Skeletal muscle tissue (tissue), 3 donors: ENCODE measurements at regions not wholly inside any gene's neighbourhood (a gene's known extent, or its start where the extent isn't known, plus 50 kb on each side); places are given as distances from the start of the nearest gene placed in this dataset.

Experiments
- H3K27ac ChIP-seq: one replicate; pipeline ENCODE4 v1.7.0; 2013; ENCODE audit warnings: mild to moderate bottlenecking, low read depth, low read length, inconsistent platforms
- H3K27me3 ChIP-seq, 3 donors: one replicate each; pipeline ENCODE4 v1.7.0; 2013; ENCODE audit warnings: low read length in 3 of 3; ENCODE audit not compliant: control insufficient read depth in 3 of 3, insufficient read depth in 3 of 3
- H3K36me3 ChIP-seq, 3 donors: one replicate each; pipeline ENCODE4 v1.7.0; 2013; ENCODE audit warnings: low read length in 3 of 3; ENCODE audit not compliant: control insufficient read depth in 3 of 3, insufficient read depth in 3 of 3
- H3K4me1 ChIP-seq, 3 donors: one replicate each; pipeline ENCODE4 v1.7.0; 2013; ENCODE audit warnings: low read length in 3 of 3, mild to moderate bottlenecking in 3 of 3; ENCODE audit not compliant: control insufficient read depth in 3 of 3, insufficient read depth in 3 of 3
- H3K4me3 ChIP-seq, 3 donors: one replicate each; pipeline ENCODE4 v1.7.0; 2013; ENCODE audit warnings: low read length in 3 of 3
- H3K9ac ChIP-seq, 3 donors: one replicate each; pipeline ENCODE4 v1.7.0; 2013; ENCODE audit warnings: low read length in 3 of 3, mild to moderate bottlenecking in 3 of 3, moderate library complexity in 2 of 3, low read depth in 1 of 3
- H3K9me3 ChIP-seq, 3 donors: one replicate each; pipeline ENCODE4 v1.7.0; 2013; ENCODE audit warnings: low read length in 3 of 3; ENCODE audit not compliant: control insufficient read depth in 3 of 3
- donor health status: Osteomylitis.

- Histone ChIP-seq H3K27ac (peak overlapping the region; percentile 60), H3K4me1 (no peaks in the 10 kb centered on the region), H3K27me3 (no peaks in the 10 kb centered on the region), H3K9me3 (no peaks in the 10 kb centered on the region), H3K4me3 (no peak overlapping the region), H3K36me3 (no peaks in the 10 kb centered on the region), H3K9ac (no peak overlapping the region)
These were observed 290.0 kb upstream of the GADL1 start for GRCh38 chr3:31184261-31185061.

GRCh38 chr3:31185062-31185357, 290.5 kb upstream of the GADL1 start:
- no peaks in the 10 kb centered on the region for H3K4me1 ChIP-seq
- no peaks in the 10 kb centered on the region for H3K9me3 ChIP-seq
- no peak overlapping the region for H3K9ac ChIP-seq
- H3K4me3 ChIP-seq = no peak overlapping the region
- H3K27me3 ChIP-seq = no peaks in the 10 kb centered on the region
- no peak overlapping the region for H3K27ac ChIP-seq
- H3K36me3 ChIP-seq = no peaks in the 10 kb centered on the region

- no peak overlapping the region for H3K9ac ChIP-seq
- H3K4me3 ChIP-seq = no peak overlapping the region
These were observed 291.6 kb upstream of the GADL1 start for GRCh38 chr3:31186041-31186440.

GRCh38 chr3:31187380-31187779, 292.9 kb upstream of the GADL1 start:
- H3K4me1 ChIP-seq = no peaks in the 10 kb centered on the region
- H3K4me3 ChIP-seq = no peak overlapping the region
- no peaks in the 10 kb centered on the region for H3K9me3 ChIP-seq
- no peaks in the 10 kb centered on the region for H3K27me3 ChIP-seq
- H3K36me3 ChIP-seq = no peaks in the 10 kb centered on the region
- no peak overlapping the region for H3K9ac ChIP-seq
- H3K27ac ChIP-seq = no peak overlapping the region

More at GRCh38 chr3:31186041-31186440, 291.6 kb upstream of the GADL1 start:
- Histone ChIP-seq H3K9me3 (no peaks in the 10 kb centered on the region), H3K36me3 (no peaks in the 10 kb centered on the region), H3K27ac (no peak overlapping the region), H3K27me3 (no peaks in the 10 kb centered on the region), H3K4me1 (no peaks in the 10 kb centered on the region)

- Histone ChIP-seq H3K27ac (peak overlapping the region; percentile 14), H3K9me3 (no peaks in the 10 kb centered on the region), H3K4me3 (no peak overlapping the region), H3K9ac (no peak overlapping the region), H3K27me3 (no peaks in the 10 kb centered on the region), H3K4me1 (no peaks in the 10 kb centered on the region), H3K36me3 (no peaks in the 10 kb centered on the region)
These were observed 293.7 kb upstream of the GADL1 start for GRCh38 chr3:31188112-31188511.

- H3K36me3 ChIP-seq = no peaks in the 10 kb centered on the region
- no peaks in the 10 kb centered on the region for H3K4me1 ChIP-seq
- H3K27me3 ChIP-seq = no peaks in the 10 kb centered on the region
- H3K9ac ChIP-seq = no peak overlapping the region
- H3K4me3 ChIP-seq = no peak overlapping the region
- H3K27ac ChIP-seq = no peak overlapping the region
- H3K9me3 ChIP-seq = no peaks in the 10 kb centered on the region
These were observed 294.9 kb upstream of the GADL1 start for GRCh38 chr3:31189330-31189729.

- Histone ChIP-seq H3K4me1 (no peaks in the 10 kb centered on the region), H3K9ac (no peak overlapping the region), H3K4me3 (no peak overlapping the region), H3K27ac (no peak overlapping the region), H3K27me3 (no peaks in the 10 kb centered on the region), H3K36me3 (no peaks in the 10 kb centered on the region), H3K9me3 (no peaks in the 10 kb centered on the region)
These were observed 295.5 kb upstream of the GADL1 start for GRCh38 chr3:31189971-31190370.

- Histone ChIP-seq H3K36me3 (no peaks in the 10 kb centered on the region), H3K4me3 (no peak overlapping the region)
These were observed 296.9 kb upstream of the GADL1 start for GRCh38 chr3:31191354-31191753.

GRCh38 chr3:31193429-31193828, 299.0 kb upstream of the GADL1 start:
- Histone ChIP-seq H3K4me3 (no peak overlapping the region), H3K9ac (no peak overlapping the region), H3K9me3 (no peaks in the 10 kb centered on the region), H3K36me3 (no peaks in the 10 kb centered on the region), H3K27ac (no peak overlapping the region), H3K4me1 (peaks cover 0 to 4% (median 0%) of the 10 kb centered on the region in 3 donors), H3K27me3 (no peaks in the 10 kb centered on the region)

More at GRCh38 chr3:31191354-31191753, 296.9 kb upstream of the GADL1 start:
- Histone ChIP-seq H3K9ac (no peak overlapping the region), H3K27me3 (no peaks in the 10 kb centered on the region), H3K4me1 (no peaks in the 10 kb centered on the region), H3K9me3 (no peaks in the 10 kb centered on the region), H3K27ac (no peak overlapping the region)

- peaks cover 0 to 4% (median 0%) of the 10 kb centered on the region in 3 donors for H3K4me1 ChIP-seq
- H3K9ac ChIP-seq = no peak overlapping the region
- no peaks in the 10 kb centered on the region for H3K9me3 ChIP-seq
- H3K27me3 ChIP-seq = no peaks in the 10 kb centered on the region
- H3K36me3 ChIP-seq = no peaks in the 10 kb centered on the region
- no peak overlapping the region for H3K4me3 ChIP-seq
- no peak overlapping the region for H3K27ac ChIP-seq
These were observed 299.4 kb upstream of the GADL1 start for GRCh38 chr3:31193871-31194270.
